Tibial nerve (tissue), 4 donors: ENCODE measurements at regions not wholly inside any gene's neighbourhood (a gene's known extent, or its start where the extent isn't known, plus 50 kb on each side); places are given as distances from the start of the nearest gene placed in this dataset.

Source experiments
- DNase-seq, 2 donors: peaks; one replicate each; pipeline ENCODE4 v3.0.0-alpha.2; 2019; ENCODE audit warnings: low spot score in 2 of 2
- H3K27ac ChIP-seq, 4 donors: fragments of 200-600 bp; sonication (generic) in 3 of 4; one replicate each; pipeline ENCODE4 v1.5.1; 2017 to 2019; ENCODE audit warnings: mild to moderate bottlenecking in 1 of 4
- H3K27me3 ChIP-seq, 2 donors: fragments of 200-600 bp; sonication (generic) in 1 of 2; one replicate each; pipeline versions ENCODE4 v1.5.1 to v1.6.0; 2017 to 2019
- H3K36me3 ChIP-seq, 3 donors: fragments of 200-600 bp; sonication (generic); one replicate each; pipeline ENCODE4 v1.5.1; 2018 to 2019
- H3K4me1 ChIP-seq, 4 donors: fragments of 200-600 bp; sonication (generic) in 3 of 4; one replicate each; pipeline ENCODE4 v1.5.1; 2017 to 2019
- H3K4me3 ChIP-seq, 4 donors: fragments of 200-600 bp; sonication (generic) in 3 of 4; one replicate each; pipeline ENCODE4 v1.5.1; 2017 to 2019; ENCODE audit warnings: mild to moderate bottlenecking in 1 of 4, moderate library complexity in 1 of 4
- H3K9me3 ChIP-seq, 4 donors: fragments of 200-600 bp; sonication (generic) in 3 of 4; one replicate each; pipeline ENCODE4 v1.5.1; 2017 to 2019
- CTCF ChIP-seq, 5 experiments: fragments of 200-600 bp in 3 of 5; fragments of 450-650 bp in 2 of 5; sonication (generic) in 3 of 5; IDR thresholded peaks; one replicate each; pipeline ENCODE4 v1.5.1; 2016 to 2019; ENCODE audit warnings: antibody characterized with exemption in 5 of 5, mild to moderate bottlenecking in 3 of 5, moderate library complexity in 2 of 5
- EP300 ChIP-seq, 2 donors: sonication (generic); formaldehyde crosslinking; IDR thresholded peaks; one replicate each; pipeline ENCODE4 v1.6.1; 2017; ENCODE audit warnings: antibody characterized with exemption in 2 of 2, mild to moderate bottlenecking in 1 of 2
- POLR2A ChIP-seq, 2 donors: fragments of 450-650 bp; IDR thresholded peaks; one replicate each; pipeline ENCODE4 v1.6.1; 2017; ENCODE audit warnings: antibody characterized with exemption in 2 of 2, mild to moderate bottlenecking in 2 of 2, moderate library complexity in 2 of 2
- WGBS, 2 donors: methylation state at CpG; one replicate each; pipeline ENCODE4 v1.1.5; 2018; 5-methylcytosine and 5-hydroxymethylcytosine counted together

DNA sequence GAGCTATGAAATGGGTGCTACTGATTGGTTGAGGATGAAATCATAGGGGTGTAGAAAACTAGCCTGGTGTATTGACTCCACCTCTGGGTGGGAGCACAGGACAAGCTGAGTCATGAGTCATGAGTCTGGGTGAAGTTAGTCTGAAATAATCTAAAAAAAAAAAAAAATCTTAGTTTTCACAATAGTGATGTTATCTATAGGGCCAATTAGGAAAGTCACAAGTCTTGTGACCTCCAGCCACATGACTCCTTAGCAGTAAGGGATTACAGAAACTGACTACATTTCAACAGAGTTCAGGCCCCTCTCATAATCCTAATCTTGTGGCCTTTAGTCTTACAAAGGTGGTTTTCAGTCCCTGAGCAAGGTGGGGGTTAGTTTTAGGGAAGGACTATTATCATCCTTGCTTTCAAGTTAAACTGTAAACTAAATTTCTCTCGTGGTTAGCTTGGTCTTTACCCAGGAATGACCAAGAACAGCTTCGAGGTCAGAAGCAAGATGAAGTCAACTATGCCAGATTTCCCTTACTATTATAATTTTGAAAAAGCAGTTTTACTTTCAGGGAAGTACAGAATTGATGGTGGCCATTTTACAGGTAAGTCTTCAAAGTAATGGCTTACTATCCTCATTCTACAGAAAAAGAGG lies 338.0 kb upstream of the GYPC start:
- TF ChIP-seq CTCF (IDR thresholded peaks at IDR 0.05) (no peak), POLR2A (IDR thresholded peaks at IDR 0.05) (no peak), EP300 (IDR thresholded peaks at IDR 0.05) (no peak)
- Histone ChIP-seq H3K4me1 (no peaks in the 10 kb centered on the region), H3K4me3 (no peak overlapping the region), H3K9me3 (no peaks in the 10 kb centered on the region), H3K27ac (no peak overlapping the region), H3K36me3 (no peaks in the 10 kb centered on the region), H3K27me3 (no peaks in the 10 kb centered on the region)
- 78 to 79% methylated on average over 2 of the region's 2 CpGs for WGBS, 2 donors
- DNase-seq = no peak

DNA sequence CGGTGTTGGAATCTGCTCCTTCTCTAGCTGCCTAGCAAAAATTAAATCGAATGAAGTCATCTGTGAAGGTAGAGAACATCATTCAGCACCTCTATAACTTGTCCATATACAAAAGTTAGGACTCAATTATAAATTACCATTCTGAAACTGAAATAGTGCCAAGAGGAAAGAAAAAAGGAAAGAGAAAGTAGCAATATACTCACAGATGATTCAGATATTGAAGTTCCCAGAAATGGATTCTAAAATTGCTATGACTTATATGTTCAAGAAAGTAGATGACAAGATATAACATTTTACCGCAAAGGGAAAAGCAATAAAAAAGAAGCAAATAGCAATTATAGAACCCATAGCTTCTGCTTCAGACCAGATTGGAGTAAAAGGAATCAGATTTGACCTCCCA lies 333.6 kb upstream of the GYPC start:
- H3K27me3 ChIP-seq = no peaks in the 10 kb centered on the region

DNA sequence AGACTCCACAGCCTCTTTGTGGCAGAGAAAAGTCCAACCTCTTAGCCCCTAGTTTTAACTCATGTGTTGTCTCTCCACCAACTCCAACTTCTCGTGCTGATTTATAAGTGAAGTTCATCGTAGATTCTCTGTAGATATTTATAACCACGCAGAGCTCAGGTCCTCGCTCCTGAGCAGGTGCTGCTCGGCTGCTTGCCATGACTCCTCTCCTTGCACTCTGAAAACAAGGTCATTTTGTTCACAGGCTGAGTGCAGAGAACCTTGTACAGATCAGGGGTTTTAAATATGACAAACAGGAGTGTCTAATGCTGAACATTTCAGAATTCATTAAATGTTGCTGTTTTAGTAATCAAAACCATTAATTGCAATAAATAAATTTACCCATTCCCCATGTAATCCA lies 330.8 kb upstream of the GYPC start:
- Histone ChIP-seq H3K36me3 (no peaks in the 10 kb centered on the region), H3K9me3 (peaks cover 0 to 3% (median 0%) of the 10 kb centered on the region in 4 donors), H3K4me3 (no peak overlapping the region), H3K4me1 (no peaks in the 10 kb centered on the region), H3K27me3 (no peaks in the 10 kb centered on the region), H3K27ac (no peak overlapping the region)
- whole genome bisulfite sequencing, 2 donors = 79 to 89% methylated on average over 5 of the region's 5 CpGs
- no peak for TF ChIP-seq POLR2A (IDR thresholded peaks at IDR 0.05)
- DNase-seq = no peak

More for the DNA sequence above, 333.6 kb upstream of the GYPC start:
- no peak overlapping the region for H3K27ac ChIP-seq
- H3K36me3 ChIP-seq = no peaks in the 10 kb centered on the region
- no peaks in the 10 kb centered on the region for H3K9me3 ChIP-seq
- no peak overlapping the region for H3K4me3 ChIP-seq
- no peaks in the 10 kb centered on the region for H3K4me1 ChIP-seq
- 91 to 93% methylated on average over 3 of the region's 3 CpGs for WGBS, 2 donors
- no peak for DNase-seq
- no peak for TF ChIP-seq CTCF (IDR thresholded peaks at IDR 0.05)
- TF ChIP-seq EP300 (IDR thresholded peaks at IDR 0.05) = no peak
- no peak for TF ChIP-seq POLR2A (IDR thresholded peaks at IDR 0.05)

DNA sequence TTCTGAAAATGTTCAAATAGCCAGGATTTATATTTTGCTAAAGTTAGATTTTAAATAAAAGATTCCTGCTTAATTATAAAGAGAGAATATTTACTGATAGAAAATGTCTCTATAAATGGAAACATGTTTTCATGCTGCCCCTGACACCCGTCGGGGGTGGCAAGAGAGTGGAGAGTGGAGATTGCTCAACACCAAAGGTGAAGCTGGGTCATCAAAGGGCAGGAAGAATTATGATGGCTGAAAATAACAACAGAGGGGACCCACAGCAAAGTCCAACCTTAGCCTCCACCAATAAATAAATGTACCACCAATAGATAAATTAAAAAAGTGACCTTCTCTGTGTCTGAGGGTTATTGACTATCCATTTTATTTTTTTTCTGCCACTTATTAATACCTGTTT lies 326.8 kb upstream of the GYPC start:
- TF ChIP-seq POLR2A (IDR thresholded peaks at IDR 0.05) (no peak), CTCF (IDR thresholded peaks at IDR 0.05) (no peak), EP300 (IDR thresholded peaks at IDR 0.05) (no peak)

DNA sequence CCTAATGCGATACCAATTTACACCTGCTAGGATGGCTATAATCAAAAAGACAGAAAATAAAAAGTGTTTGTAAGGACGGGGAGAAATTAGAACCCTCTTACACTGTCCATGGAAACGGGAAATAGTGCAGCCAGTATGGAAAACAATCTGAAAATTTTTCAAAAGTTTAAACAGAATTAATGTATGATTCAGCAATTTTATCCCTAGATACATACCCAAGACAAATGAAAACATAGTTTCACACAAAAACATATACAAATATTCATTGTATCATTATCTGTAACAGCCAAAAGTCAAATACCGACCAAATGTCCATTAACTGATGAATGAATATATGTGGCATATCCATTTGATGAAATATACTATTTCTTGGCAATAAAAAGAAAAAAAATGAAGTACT lies 313.5 kb upstream of the GYPC start:
- H3K4me1 ChIP-seq = no peaks in the 10 kb centered on the region
- TF ChIP-seq EP300 (IDR thresholded peaks at IDR 0.05) (no peak), POLR2A (IDR thresholded peaks at IDR 0.05) (no peak), CTCF (IDR thresholded peaks at IDR 0.05) (no peak)
- DNase-seq = no peak
- no peaks in the 10 kb centered on the region for H3K36me3 ChIP-seq
- H3K27ac ChIP-seq = no peak overlapping the region
- peaks cover 0 to 4% (median 0%) of the 10 kb centered on the region in 4 donors for H3K9me3 ChIP-seq
- 84 to 93% methylated on average over 4 of the region's 4 CpGs for WGBS, 2 donors
- no peak overlapping the region for H3K4me3 ChIP-seq
- H3K27me3 ChIP-seq = no peaks in the 10 kb centered on the region

More for the DNA sequence above, 326.8 kb upstream of the GYPC start:
- no peaks in the 10 kb centered on the region for H3K36me3 ChIP-seq
- no peak for DNase-seq
- H3K9me3 ChIP-seq = peaks cover 0 to 34% (median 8%) of the 10 kb centered on the region in 4 donors
- H3K4me3 ChIP-seq = no peak overlapping the region
- H3K4me1 ChIP-seq = no peaks in the 10 kb centered on the region
- no peaks in the 10 kb centered on the region for H3K27me3 ChIP-seq
- WGBS, 2 donors = 78 to 86% methylated on average over 2 of the region's 2 CpGs
- no peak overlapping the region for H3K27ac ChIP-seq
